DMS153 (cell line): ENCODE measurements at regions not wholly inside any gene's neighbourhood (a gene's known extent, or its start where the extent isn't known, plus 50 kb on each side); places are given as distances from the start of the nearest gene placed in this dataset.

Source experiments
- DNase-seq: peaks from one replicate; lab custom pipeline; 2025; lab: John Stamatoyannopoulos, UW

- no peak for DNase-seq
Observed at GRCh38 chr6:16974704-16975359, 127.0 kb upstream of the STMND1 start.

- DNase-seq, result no peak
Observed at GRCh38 chr6:16974387-16974673, 127.5 kb upstream of the STMND1 start.

- DNase-seq, result no peak
Observed at GRCh38 chr6:16973545-16974386, 128.1 kb upstream of the STMND1 start.

- no peak for DNase-seq
Observed at GRCh38 chr6:16973051-16973450, 128.8 kb upstream of the STMND1 start.

GRCh38 chr6:16972535-16972934, 129.3 kb upstream of the STMND1 start:
- DNase-seq, result no peak

- no peak for DNase-seq
Observed at GRCh38 chr6:16969699-16970655, 131.9 kb upstream of the STMND1 start.

GRCh38 chr6:16968101-16968500, 133.7 kb upstream of the STMND1 start:
- DNase-seq, result no peak

- DNase-seq, result no peak
Observed at GRCh38 chr6:16967470-16967817, 134.4 kb upstream of the STMND1 start.

- DNase-seq, result no peak
Observed at GRCh38 chr6:16966791-16967469, 134.9 kb upstream of the STMND1 start.

- DNase-seq, result no peak
Observed at GRCh38 chr6:16965689-16966088, 136.2 kb upstream of the STMND1 start.

GRCh38 chr6:16964553-16965499, 137.0 kb upstream of the STMND1 start:
- peak; percentile 2 for DNase-seq

- DNase-seq, result no peak
Observed at GRCh38 chr6:16961577-16961976, 140.3 kb upstream of the STMND1 start.

GRCh38 chr6:16959789-16960188, 142.1 kb upstream of the STMND1 start:
- no peak for DNase-seq

GRCh38 chr6:16956361-16956760, 145.5 kb upstream of the STMND1 start:
- DNase-seq, result no peak

GRCh38 chr6:16955899-16956298, 146.0 kb upstream of the STMND1 start:
- no peak for DNase-seq

GRCh38 chr6:16953905-16954304, 147.9 kb upstream of the STMND1 start:
- no peak for DNase-seq

GRCh38 chr6:16953446-16953845, 148.4 kb upstream of the STMND1 start:
- no peak for DNase-seq

GRCh38 chr6:16950825-16951495, 150.9 kb upstream of the STMND1 start:
- no peak for DNase-seq

GRCh38 chr6:16950302-16950701, 151.5 kb upstream of the STMND1 start:
- DNase-seq, result no peak

- DNase-seq, result no peak
Observed at GRCh38 chr6:16949716-16950115, 152.1 kb upstream of the STMND1 start.
